Stimulated activated CD8-positive, alpha-beta memory T cell treated with anti-CD3 and anti-CD28 coated beads, Interleukin-15, amount 100 ng/mL, for 1 hour (primary cell): ENCODE measurements at regions not wholly inside any gene's neighbourhood (a gene's known extent, or its start where the extent isn't known, plus 50 kb on each side); places are given as distances from the start of the nearest gene placed in this dataset.

Source experiments
- DNase-seq: peaks from one replicate; pipeline ENCODE4 v3.0.0-alpha.2; 2020; ENCODE audit warnings: low read depth

GRCh38 chr10:62550173-62550572 lies 176.0 kb downstream of the ZNF365 start:
- DNase-seq: no peak

- no peak for DNase-seq
Observed at GRCh38 chr10:62554632-62555199, 180.5 kb downstream of the ZNF365 start.

GRCh38 chr10:62559481-62560200 lies 185.5 kb downstream of the ZNF365 start:
- no peak for DNase-seq

GRCh38 chr10:62560201-62560819 lies 186.1 kb downstream of the ZNF365 start:
- no peak for DNase-seq

GRCh38 chr10:62561151-62561550 lies 187.0 kb downstream of the ZNF365 start:
- no peak for DNase-seq

- DNase-seq: no peak
Observed at GRCh38 chr10:62562101-62562500, 187.9 kb downstream of the ZNF365 start.

- no peak for DNase-seq
Observed at GRCh38 chr10:62562795-62563194, 188.6 kb downstream of the ZNF365 start.

GRCh38 chr10:62573929-62574328 lies 199.8 kb downstream of the ZNF365 start:
- DNase-seq: no peak

GRCh38 chr10:62577076-62577475 lies 202.9 kb downstream of the ZNF365 start:
- no peak for DNase-seq

GRCh38 chr10:62577666-62578291 lies 203.6 kb downstream of the ZNF365 start:
- DNase-seq: no peak

GRCh38 chr10:62578301-62578700 lies 204.1 kb downstream of the ZNF365 start:
- DNase-seq: no peak

- no peak for DNase-seq
Observed at GRCh38 chr10:62578916-62579315, 204.7 kb downstream of the ZNF365 start.

- no peak for DNase-seq
Observed at GRCh38 chr10:62580396-62580795, 206.2 kb downstream of the ZNF365 start.

GRCh38 chr10:62581351-62581750 lies 207.2 kb downstream of the ZNF365 start:
- no peak for DNase-seq

GRCh38 chr10:62582101-62582705 lies 208.0 kb downstream of the ZNF365 start:
- DNase-seq: no peak

- DNase-seq: no peak
Observed at GRCh38 chr10:62582804-62583208, 208.6 kb downstream of the ZNF365 start.

- no peak for DNase-seq
Observed at GRCh38 chr10:62583876-62584615, 209.9 kb downstream of the ZNF365 start.

- no peak for DNase-seq
Observed at GRCh38 chr10:62584731-62585130, 210.6 kb downstream of the ZNF365 start.

GRCh38 chr10:62585211-62585775 lies 211.1 kb downstream of the ZNF365 start:
- DNase-seq: no peak

GRCh38 chr10:62587011-62587410 lies 212.8 kb downstream of the ZNF365 start:
- no peak for DNase-seq

GRCh38 chr10:62588116-62588515 lies 213.9 kb downstream of the ZNF365 start:
- DNase-seq: no peak

GRCh38 chr10:62589689-62590088 lies 214.8 kb upstream of the ADO start:
- no peak for DNase-seq
